Neural progenitor cell (in vitro differentiated cells): ENCODE measurements at regions not wholly inside any gene's neighbourhood (a gene's known extent, or its start where the extent isn't known, plus 50 kb on each side); places are given as distances from the start of the nearest gene placed in this dataset.

ENCODE experiments used
- CTCF ChIP-seq: fragments of 200-600 bp; sonication (generic); IDR thresholded peaks from 2 replicates; pipeline ENCODE4 v1.5.1; 2017; ENCODE audit warnings: antibody characterized with exemption, mild to moderate bottlenecking
- EZH2 ChIP-seq: fragments of 200-600 bp; sonication (generic); IDR thresholded peaks from 2 replicates; pipeline ENCODE4 v1.6.1; 2017; ENCODE audit warnings: antibody characterized with exemption, mild to moderate bottlenecking, moderate library complexity
- EZH2phosphoT487 ChIP-seq: fragments of 200-600 bp; sonication (generic); IDR thresholded peaks from 2 replicates; pipeline ENCODE4 v1.6.1; 2017; ENCODE audit warnings: antibody characterized with exemption

- TF ChIP-seq CTCF, result no peak
- no peak for TF ChIP-seq EZH2
- TF ChIP-seq EZH2phosphoT487, result no peak
Observed at GRCh38 chrX:131727778-131728177, 183.9 kb downstream of the OR13H1 start.
